ENCODE measurements at regions not wholly inside any gene's neighbourhood (a gene's known extent, or its start where the extent isn't known, plus 50 kb on each side); places are given as distances from the start of the nearest gene placed in this dataset.
A peak's percentile ranks its signal among the peaks of the same experiment; 100 is the strongest.

- intact Hi-C loops (cut with DNase I; ENCODE audit: low total_unique reads), result no loop called here
- H3K27me3 ChIP-seq, result no peaks in the 10 kb centered on the region
- no peak for DNase-seq
- peaks cover 32 to 64% (median 52%) of the 10 kb centered on the region in 4 donors for H3K4me1 ChIP-seq
- H3K9me3 ChIP-seq, result no peaks in the 10 kb centered on the region
- no peak overlapping the region for H3K4me3 ChIP-seq
- H3K27ac ChIP-seq, result peak overlapping the region; percentile 26 to 80 (median 67)
- TF ChIP-seq CTCF (IDR thresholded peaks at IDR 0.05) (no peak), EP300 (IDR thresholded peaks at IDR 0.05) (no peak), POLR2AphosphoS5 (IDR thresholded peaks at IDR 0.05) (no peak), POLR2A (IDR thresholded peaks at IDR 0.05) (no peak)
- no peaks in the 10 kb centered on the region for H3K36me3 ChIP-seq
- WGBS, 5 donors, result 55 to 72% (median 64%) methylated on average over 10 to 14 of the region's 14 CpGs
Observed at GRCh38 chr6:43912598-43913371, 142.8 kb downstream of the VEGFA start.

- no peaks in the 10 kb centered on the region for H3K9me3 ChIP-seq
- WGBS, 5 donors, result 71 to 81% (median 79%) methylated on average over 6 to 7 of the region's 7 CpGs
- intact Hi-C loops (cut with DNase I; ENCODE audit: low total_unique reads), result no loop called here
- DNase-seq, result no peak
- H3K4me3 ChIP-seq, result no peak overlapping the region
- H3K27me3 ChIP-seq, result no peaks in the 10 kb centered on the region
- peak overlapping the region; percentile 26 to 80 (median 67) for H3K27ac ChIP-seq
- TF ChIP-seq CTCF (IDR thresholded peaks at IDR 0.05), result no peak
- TF ChIP-seq POLR2AphosphoS5 (IDR thresholded peaks at IDR 0.05), result no peak
- no peak for TF ChIP-seq POLR2A (IDR thresholded peaks at IDR 0.05)
- no peak for TF ChIP-seq EP300 (IDR thresholded peaks at IDR 0.05)
- H3K36me3 ChIP-seq, result no peaks in the 10 kb centered on the region
- peaks cover 25 to 57% (median 46%) of the 10 kb centered on the region in 4 donors for H3K4me1 ChIP-seq
Observed at GRCh38 chr6:43912116-43912577, 142.1 kb downstream of the VEGFA start.

- H3K36me3 ChIP-seq, result no peaks in the 10 kb centered on the region
- H3K27ac ChIP-seq, result peak overlapping the region in 4 of 5 donors; percentile 36 to 80 (median 67)
- no peaks in the 10 kb centered on the region for H3K27me3 ChIP-seq
- H3K4me3 ChIP-seq, result no peak overlapping the region
- 34 to 51% (median 39%) methylated on average over 8 of the region's 8 CpGs for WGBS, 5 donors
- H3K4me1 ChIP-seq, result peaks cover 22 to 51% (median 42%) of the 10 kb centered on the region in 4 donors
- intact Hi-C loops (cut with DNase I; ENCODE audit: low total_unique reads), result no loop called here
- TF ChIP-seq POLR2AphosphoS5 (IDR thresholded peaks at IDR 0.05), result peak in 2 of 3 donors; percentile 20 to 76
- TF ChIP-seq POLR2A (IDR thresholded peaks at IDR 0.05), result no peak
- TF ChIP-seq CTCF (IDR thresholded peaks at IDR 0.05), result peak in 3 of 7 experiments; percentile 7 to 21 (median 12)
- no peaks in the 10 kb centered on the region for H3K9me3 ChIP-seq
- DNase-seq, result peak; percentile 59 to 63
Observed at GRCh38 chr6:43911354-43912115, 141.5 kb downstream of the VEGFA start.

- Histone ChIP-seq H3K4me1 (peaks cover 22 to 44% (median 35%) of the 10 kb centered on the region in 4 donors), H3K36me3 (no peaks in the 10 kb centered on the region), H3K9me3 (no peaks in the 10 kb centered on the region), H3K27me3 (no peaks in the 10 kb centered on the region), H3K4me3 (no peak overlapping the region), H3K27ac (peak overlapping the region in 4 of 5 donors; percentile 36 to 80 (median 67))
- no peak for TF ChIP-seq POLR2AphosphoS5 (IDR thresholded peaks at IDR 0.05)
- no peak for TF ChIP-seq EP300 (IDR thresholded peaks at IDR 0.05)
- no peak for TF ChIP-seq CTCF (IDR thresholded peaks at IDR 0.05)
- TF ChIP-seq POLR2A (IDR thresholded peaks at IDR 0.05), result no peak
- intact Hi-C loops (cut with DNase I; ENCODE audit: low total_unique reads), result no loop called here
- DNase-seq, result no peak
- WGBS, 5 donors, result 54 to 68% (median 57%) methylated on average over 6 of the region's 6 CpGs
Observed at GRCh38 chr6:43910638-43911353, 140.8 kb downstream of the VEGFA start.
